ENCODE measurements at regions not wholly inside any gene's neighbourhood (a gene's known extent, or its start where the extent isn't known, plus 50 kb on each side); places are given as distances from the start of the nearest gene placed in this dataset.

GRCh38 chr1:221497046-221497445 lies 244.8 kb downstream of the DUSP10 start:
- ChIA-PET CTCF (no interaction called here), POLR2A (no interaction called here)
- no peaks in the 10 kb centered on the region for H3K36me3 Mint-ChIP-seq

GRCh38 chr1:221503268-221503667 lies 238.6 kb downstream of the DUSP10 start:
- CTCF ChIA-PET, result no interaction called here
- Mint-ChIP-seq H3K27me3 (peaks cover 11 to 24% of the 10 kb centered on the region in 2 donors), H3K9me3 (peaks cover 11 to 33% (median 28%) of the 10 kb centered on the region in 5 donors), H3K4me1 (no peaks in the 10 kb centered on the region), H3K27ac (no peak overlapping the region), H3K36me3 (peaks cover 0 to 19% (median 2%) of the 10 kb centered on the region in 3 donors), H3K4me3 (no peak overlapping the region)
- Histone ChIP-seq H3K4me3 (ENCODE audit: low read length) (no peak overlapping the region), H3K27ac (ENCODE audit: low read depth, low read length) (no peak overlapping the region), H3K9me3 (ENCODE audit: low read length) (no peaks in the 10 kb centered on the region), H3K4me1 (ENCODE audit: insufficient read depth, low read length) (no peaks in the 10 kb centered on the region), H3K36me3 (ENCODE audit: insufficient read depth, low read length) (no peaks in the 10 kb centered on the region), H3K27me3 (ENCODE audit: insufficient read depth, low read length, poor library complexity, severe bottlenecking) (no peaks in the 10 kb centered on the region)
- DNase-seq, result no peak
- POLR2A ChIA-PET, result no interaction called here

More at GRCh38 chr1:221497046-221497445, 244.8 kb downstream of the DUSP10 start:
- Mint-ChIP-seq H3K27me3 (peaks cover 2 to 10% of the 10 kb centered on the region in 2 donors), H3K27ac (no peak overlapping the region), H3K4me1 (no peaks in the 10 kb centered on the region), H3K4me3 (no peak overlapping the region), H3K9me3 (no peaks in the 10 kb centered on the region)
- Histone ChIP-seq H3K27ac (ENCODE audit: low read depth, low read length) (no peak overlapping the region), H3K4me1 (ENCODE audit: insufficient read depth, low read length) (no peaks in the 10 kb centered on the region), H3K36me3 (ENCODE audit: insufficient read depth, low read length) (no peaks in the 10 kb centered on the region), H3K9me3 (ENCODE audit: low read length) (no peaks in the 10 kb centered on the region), H3K4me3 (ENCODE audit: low read length) (no peak overlapping the region), H3K27me3 (ENCODE audit: insufficient read depth, low read length, poor library complexity, severe bottlenecking) (no peaks in the 10 kb centered on the region)
- DNase-seq, result no peak

- Mint-ChIP-seq H3K9me3 (peaks cover 7 to 24% (median 19%) of the 10 kb centered on the region in 5 donors), H3K4me1 (no peaks in the 10 kb centered on the region), H3K27me3 (peaks cover 6 to 10% of the 10 kb centered on the region in 2 donors), H3K4me3 (no peak overlapping the region), H3K36me3 (peaks cover 0 to 15% (median 2%) of the 10 kb centered on the region in 3 donors), H3K27ac (no peak overlapping the region)
- H3K9me3 ChIP-seq (ENCODE audit: low read length), result no peaks in the 10 kb centered on the region
- H3K27me3 ChIP-seq (ENCODE audit: insufficient read depth, low read length, poor library complexity, severe bottlenecking), result no peaks in the 10 kb centered on the region
- H3K4me3 ChIP-seq (ENCODE audit: low read length), result no peak overlapping the region
- ChIA-PET CTCF (no interaction called here), POLR2A (no interaction called here)
- H3K4me1 ChIP-seq (ENCODE audit: insufficient read depth, low read length), result no peaks in the 10 kb centered on the region
- H3K27ac ChIP-seq (ENCODE audit: low read depth, low read length), result no peak overlapping the region
- H3K36me3 ChIP-seq (ENCODE audit: insufficient read depth, low read length), result no peaks in the 10 kb centered on the region
- no peak for DNase-seq
These were observed 232.1 kb downstream of the DUSP10 start for GRCh38 chr1:221509575-221510355.

- Histone ChIP-seq H3K36me3 (ENCODE audit: insufficient read depth, low read length) (no peaks in the 10 kb centered on the region), H3K27me3 (ENCODE audit: insufficient read depth, low read length, poor library complexity, severe bottlenecking) (no peaks in the 10 kb centered on the region), H3K9me3 (ENCODE audit: low read length) (no peaks in the 10 kb centered on the region), H3K4me3 (ENCODE audit: low read length) (no peak overlapping the region), H3K4me1 (ENCODE audit: insufficient read depth, low read length) (no peaks in the 10 kb centered on the region), H3K27ac (ENCODE audit: low read depth, low read length) (no peak overlapping the region)
- CTCF ChIA-PET, result no interaction called here
- POLR2A ChIA-PET, result no interaction called here
- H3K4me1 Mint-ChIP-seq, result no peaks in the 10 kb centered on the region
- H3K9me3 Mint-ChIP-seq, result peaks cover 0 to 12% (median 10%) of the 10 kb centered on the region in 5 donors
- DNase-seq, result no peak
- peaks cover 6 to 10% of the 10 kb centered on the region in 2 donors for H3K27me3 Mint-ChIP-seq
- H3K36me3 Mint-ChIP-seq, result peaks cover 0 to 6% (median 2%) of the 10 kb centered on the region in 3 donors
- no peak overlapping the region for H3K27ac Mint-ChIP-seq
- no peak overlapping the region for H3K4me3 Mint-ChIP-seq
These were observed 230.9 kb downstream of the DUSP10 start for GRCh38 chr1:221510793-221511503.

GRCh38 chr1:221511797-221512196 lies 230.1 kb downstream of the DUSP10 start:
- H3K9me3 ChIP-seq (ENCODE audit: low read length), result no peaks in the 10 kb centered on the region
- Mint-ChIP-seq H3K27ac (no peak overlapping the region), H3K27me3 (peaks cover 4 to 6% of the 10 kb centered on the region in 2 donors), H3K4me3 (no peak overlapping the region), H3K36me3 (peaks cover 0 to 2% (median 0%) of the 10 kb centered on the region in 3 donors), H3K9me3 (peaks cover 0 to 5% (median 4%) of the 10 kb centered on the region in 5 donors), H3K4me1 (no peaks in the 10 kb centered on the region)
- H3K27ac ChIP-seq (ENCODE audit: low read depth, low read length), result no peak overlapping the region
- POLR2A ChIA-PET, result no interaction called here
- H3K4me1 ChIP-seq (ENCODE audit: insufficient read depth, low read length), result no peaks in the 10 kb centered on the region
- no peak for DNase-seq
- no peaks in the 10 kb centered on the region for H3K36me3 ChIP-seq (ENCODE audit: insufficient read depth, low read length)
- H3K4me3 ChIP-seq (ENCODE audit: low read length), result no peak overlapping the region
- CTCF ChIA-PET, result no interaction called here
- no peaks in the 10 kb centered on the region for H3K27me3 ChIP-seq (ENCODE audit: insufficient read depth, low read length, poor library complexity, severe bottlenecking)

- ChIA-PET CTCF (no interaction called here), POLR2A (no interaction called here)
- Histone ChIP-seq H3K27me3 (ENCODE audit: insufficient read depth, low read length, poor library complexity, severe bottlenecking) (no peaks in the 10 kb centered on the region), H3K9me3 (ENCODE audit: low read length) (no peaks in the 10 kb centered on the region), H3K4me3 (ENCODE audit: low read length) (no peak overlapping the region), H3K4me1 (ENCODE audit: insufficient read depth, low read length) (no peaks in the 10 kb centered on the region), H3K27ac (ENCODE audit: low read depth, low read length) (no peak overlapping the region), H3K36me3 (ENCODE audit: insufficient read depth, low read length) (no peaks in the 10 kb centered on the region)
- no peak for DNase-seq
- H3K27me3 Mint-ChIP-seq, result peaks cover 0 to 4% of the 10 kb centered on the region in 2 donors
- no peaks in the 10 kb centered on the region for H3K36me3 Mint-ChIP-seq
- no peak overlapping the region for H3K27ac Mint-ChIP-seq
- H3K4me1 Mint-ChIP-seq, result no peaks in the 10 kb centered on the region
- peaks cover 0 to 2% (median 0%) of the 10 kb centered on the region in 5 donors for H3K9me3 Mint-ChIP-seq
- no peak overlapping the region for H3K4me3 Mint-ChIP-seq
These were observed 227.1 kb downstream of the DUSP10 start for GRCh38 chr1:221514806-221515205.

GRCh38 chr1:221515496-221515895 lies 226.4 kb downstream of the DUSP10 start:
- H3K36me3 ChIP-seq (ENCODE audit: insufficient read depth, low read length), result no peaks in the 10 kb centered on the region
- Mint-ChIP-seq H3K9me3 (peaks cover 0 to 2% (median 0%) of the 10 kb centered on the region in 5 donors), H3K27me3 (peaks cover 0 to 4% of the 10 kb centered on the region in 2 donors), H3K27ac (no peak overlapping the region), H3K4me1 (no peaks in the 10 kb centered on the region), H3K4me3 (no peak overlapping the region), H3K36me3 (no peaks in the 10 kb centered on the region)
- H3K4me1 ChIP-seq (ENCODE audit: insufficient read depth, low read length), result no peaks in the 10 kb centered on the region
- DNase-seq, result no peak
- H3K4me3 ChIP-seq (ENCODE audit: low read length), result no peak overlapping the region
- ChIA-PET POLR2A (no interaction called here), CTCF (no interaction called here)
- no peaks in the 10 kb centered on the region for H3K9me3 ChIP-seq (ENCODE audit: low read length)
- H3K27me3 ChIP-seq (ENCODE audit: insufficient read depth, low read length, poor library complexity, severe bottlenecking), result no peaks in the 10 kb centered on the region
- no peak overlapping the region for H3K27ac ChIP-seq (ENCODE audit: low read depth, low read length)

- no peak overlapping the region for H3K27ac ChIP-seq (ENCODE audit: low read depth, low read length)
- no peak overlapping the region for H3K4me3 ChIP-seq (ENCODE audit: low read length)
- no peaks in the 10 kb centered on the region for H3K9me3 ChIP-seq (ENCODE audit: low read length)
- Mint-ChIP-seq H3K9me3 (peaks cover 0 to 2% (median 0%) of the 10 kb centered on the region in 5 donors), H3K4me3 (no peak overlapping the region), H3K4me1 (peaks cover 7 to 15% (median 8%) of the 10 kb centered on the region in 3 donors), H3K27me3 (peaks cover 0 to 4% of the 10 kb centered on the region in 2 donors), H3K36me3 (peaks cover 0 to 4% (median 0%) of the 10 kb centered on the region in 3 donors), H3K27ac (no peak overlapping the region)
- no peaks in the 10 kb centered on the region for H3K27me3 ChIP-seq (ENCODE audit: insufficient read depth, low read length, poor library complexity, severe bottlenecking)
- ChIA-PET POLR2A (no interaction called here), CTCF (no interaction called here)
- H3K4me1 ChIP-seq (ENCODE audit: insufficient read depth, low read length), result no peaks in the 10 kb centered on the region
- H3K36me3 ChIP-seq (ENCODE audit: insufficient read depth, low read length), result no peaks in the 10 kb centered on the region
- DNase-seq, result no peak
These were observed 223.9 kb downstream of the DUSP10 start for GRCh38 chr1:221517961-221518360.

All from CD8-positive, alpha-beta memory T cell (primary cell).